Upper lobe of left lung (tissue), 6 donors: ENCODE measurements at regions not wholly inside any gene's neighbourhood (a gene's known extent, or its start where the extent isn't known, plus 50 kb on each side); places are given as distances from the start of the nearest gene placed in this dataset.

Source experiments
- ATAC-seq, 2 donors: fragments of 200-7000 bp; cut with Tn5 transposase; one replicate each; pipeline ENCODE4 v1.9.1; 2022; ENCODE audit warnings: mild to moderate bottlenecking in 2 of 2, moderate library complexity in 2 of 2; ENCODE audit not compliant: low FRiP score in 2 of 2
- DNase-seq, 2 donors: peaks; one replicate each; pipeline ENCODE4 v3.0.0-alpha.2; 2019 to 2020
- H3K27ac ChIP-seq, 4 donors: fragments of 200-600 bp; sonication (generic); one replicate each; pipeline ENCODE4 v1.5.1; 2016 to 2019
- H3K27me3 ChIP-seq, 4 donors: fragments of 200-600 bp; sonication (generic); one replicate each; pipeline ENCODE4 v1.5.1; 2017 to 2019
- H3K36me3 ChIP-seq, 4 donors: fragments of 200-600 bp; sonication (generic); one replicate each; pipeline ENCODE4 v1.5.1; 2016 to 2019
- H3K4me1 ChIP-seq, 4 donors: fragments of 200-600 bp; sonication (generic); one replicate each; pipeline ENCODE4 v1.5.1; 2018 to 2019
- H3K4me3 ChIP-seq, 4 donors: fragments of 200-600 bp; sonication (generic); one replicate each; pipeline ENCODE4 v1.5.1; 2017 to 2019; ENCODE audit warnings: mild to moderate bottlenecking in 2 of 4, moderate library complexity in 1 of 4
- H3K9me3 ChIP-seq, 4 donors: fragments of 200-600 bp; sonication (generic); one replicate each; pipeline ENCODE4 v1.5.1; 2018 to 2019
- CTCF ChIP-seq, 6 experiments: fragments of 450-650 bp in 4 of 6; fragments of 200-600 bp in 2 of 6; sonication (generic) in 2 of 6; IDR thresholded peaks; one replicate each; pipeline ENCODE4 v1.5.1; 2016 to 2019; ENCODE audit warnings: antibody characterized with exemption in 6 of 6
- EP300 ChIP-seq, 4 donors: sonication (generic); formaldehyde crosslinking; IDR thresholded peaks; one replicate each; pipeline ENCODE4 v1.5.1; 2017; ENCODE audit warnings: antibody characterized with exemption in 4 of 4, control low read depth in 2 of 4
- POLR2A ChIP-seq, 4 donors: fragments of 450-650 bp; IDR thresholded peaks; one replicate each; pipeline ENCODE4 v1.5.1; 2016 to 2017; ENCODE audit warnings: antibody characterized with exemption in 4 of 4, mild to moderate bottlenecking in 2 of 4
- POLR2AphosphoS5 ChIP-seq, 2 donors: sonication (generic); formaldehyde crosslinking; IDR thresholded peaks; one replicate each; pipeline ENCODE4 v1.5.1; 2017; ENCODE audit warnings: antibody characterized with exemption in 2 of 2
- whole genome bisulfite sequencing, 2 donors: methylation state at CpG; one replicate each; pipeline ENCODE4 v1.1.5; 2017 to 2018; 5-methylcytosine and 5-hydroxymethylcytosine counted together
- donor health status: DM: no; HTN: no; CAD: no; lungs with moderate emphysema.
- donor health status: DM: no; HTN: yes; CAD: no; lungs with severe emphysema.

- Histone ChIP-seq H3K4me1 (no peaks in the 10 kb centered on the region), H3K27ac (no peak overlapping the region), H3K27me3 (no peaks in the 10 kb centered on the region), H3K9me3 (no peaks in the 10 kb centered on the region), H3K4me3 (no peak overlapping the region), H3K36me3 (no peaks in the 10 kb centered on the region)
- 67 to 79% methylated on average over 1 to 2 of the region's 2 CpGs for WGBS, 2 donors
- DNase-seq, result no peak
- ATAC-seq, result no peak
- TF ChIP-seq POLR2A (IDR thresholded peaks at IDR 0.05) (no peak), EP300 (IDR thresholded peaks at IDR 0.05) (peak in 1 of 4 donors; percentile 3)
Observed at GRCh38 chr4:65217179-65217578, 453.1 kb downstream of the EPHA5 start.

- Histone ChIP-seq H3K36me3 (no peaks in the 10 kb centered on the region), H3K4me3 (no peak overlapping the region), H3K27ac (no peak overlapping the region), H3K9me3 (no peaks in the 10 kb centered on the region), H3K27me3 (no peaks in the 10 kb centered on the region), H3K4me1 (no peaks in the 10 kb centered on the region)
- DNase-seq (no peak), ATAC-seq (no peak)
- TF ChIP-seq EP300 (IDR thresholded peaks at IDR 0.05), result no peak
- TF ChIP-seq POLR2AphosphoS5 (IDR thresholded peaks at IDR 0.05), result no peak
- no peak for TF ChIP-seq CTCF (IDR thresholded peaks at IDR 0.05)
- no peak for TF ChIP-seq POLR2A (IDR thresholded peaks at IDR 0.05)
Observed at GRCh38 chr4:65202853-65203236, 467.4 kb downstream of the EPHA5 start.

GRCh38 chr4:65202165-65202852 lies 468.0 kb downstream of the EPHA5 start:
- no peak overlapping the region for H3K4me3 ChIP-seq
- H3K27ac ChIP-seq, result no peak overlapping the region
- no peaks in the 10 kb centered on the region for H3K27me3 ChIP-seq
- ATAC-seq (no peak), DNase-seq (no peak)
- TF ChIP-seq CTCF (IDR thresholded peaks at IDR 0.05), result no peak
- TF ChIP-seq EP300 (IDR thresholded peaks at IDR 0.05), result no peak
- no peak for TF ChIP-seq POLR2A (IDR thresholded peaks at IDR 0.05)
- TF ChIP-seq POLR2AphosphoS5 (IDR thresholded peaks at IDR 0.05), result no peak
- no peaks in the 10 kb centered on the region for H3K4me1 ChIP-seq
- H3K9me3 ChIP-seq, result no peaks in the 10 kb centered on the region
- WGBS, 2 donors, result 45 to 55% methylated on average over 2 of the region's 2 CpGs
- no peaks in the 10 kb centered on the region for H3K36me3 ChIP-seq

DNA sequence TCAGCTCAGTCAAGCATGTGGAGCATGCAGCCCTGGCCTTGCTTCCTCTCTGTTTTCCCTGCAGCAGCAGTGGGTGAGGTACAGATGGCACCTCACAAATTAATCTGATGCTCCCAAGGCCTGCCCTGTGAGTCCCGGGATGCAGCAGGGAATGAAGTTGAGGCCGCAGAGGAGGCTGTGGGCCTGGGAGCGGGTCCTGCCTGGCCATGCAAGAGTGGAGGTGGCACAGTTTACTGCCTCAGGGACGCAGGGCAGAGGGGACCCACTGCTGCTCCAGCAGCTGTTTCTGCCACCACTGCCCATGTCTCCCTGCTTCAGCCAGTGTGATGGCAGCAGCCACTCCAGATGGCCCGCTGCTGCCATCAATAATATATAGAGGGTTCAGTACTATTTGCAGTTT lies 474.6 kb downstream of the EPHA5 start:
- no peaks in the 10 kb centered on the region for H3K4me1 ChIP-seq
- no peaks in the 10 kb centered on the region for H3K9me3 ChIP-seq
- no peaks in the 10 kb centered on the region for H3K36me3 ChIP-seq
- no peaks in the 10 kb centered on the region for H3K27me3 ChIP-seq
- DNase-seq, result peak in 1 of 2 donors; percentile 30
- no peak overlapping the region for H3K27ac ChIP-seq
- TF ChIP-seq CTCF (IDR thresholded peaks at IDR 0.05), result no peak
- no peak for TF ChIP-seq EP300 (IDR thresholded peaks at IDR 0.05)
- no peak for TF ChIP-seq POLR2A (IDR thresholded peaks at IDR 0.05)
- TF ChIP-seq POLR2AphosphoS5 (IDR thresholded peaks at IDR 0.05), result no peak
- ATAC-seq, result peak in 1 of 2 donors; percentile 51
- WGBS, 2 donors, result 81 to 88% methylated on average over 3 to 5 of the region's 5 CpGs
- no peak overlapping the region for H3K4me3 ChIP-seq

DNA sequence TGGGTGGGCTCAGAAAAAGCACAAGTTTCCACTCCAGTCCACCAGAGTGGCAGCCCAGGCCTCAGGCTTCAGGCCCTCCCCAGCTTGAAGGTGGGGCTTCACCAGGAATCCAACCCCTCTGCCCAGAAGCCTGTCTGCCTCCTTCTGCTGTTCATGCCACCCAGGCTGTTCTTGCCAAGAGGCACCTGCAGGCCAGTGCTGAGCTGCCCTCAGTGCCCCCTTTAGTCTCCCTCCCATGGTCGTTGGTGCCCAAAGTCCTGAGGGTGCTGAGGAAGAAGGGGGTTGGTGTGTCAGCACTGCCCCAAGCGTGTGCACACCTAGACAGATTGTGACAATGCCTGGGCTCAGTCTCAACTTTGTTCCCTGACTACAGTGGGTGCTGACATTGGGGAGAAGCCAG lies 475.3 kb downstream of the EPHA5 start:
- WGBS, 2 donors, result 63 to 100% methylated on average over 1 to 2 of the region's 2 CpGs
- no peak overlapping the region for H3K4me3 ChIP-seq
- no peaks in the 10 kb centered on the region for H3K36me3 ChIP-seq
- ATAC-seq, result peak in 1 of 2 donors; percentile 49
- no peaks in the 10 kb centered on the region for H3K9me3 ChIP-seq
- no peaks in the 10 kb centered on the region for H3K27me3 ChIP-seq
- no peak overlapping the region for H3K27ac ChIP-seq
- DNase-seq, result peak in 1 of 2 donors; percentile 18
- TF ChIP-seq POLR2AphosphoS5 (IDR thresholded peaks at IDR 0.05) (no peak), EP300 (IDR thresholded peaks at IDR 0.05) (no peak), POLR2A (IDR thresholded peaks at IDR 0.05) (no peak), CTCF (IDR thresholded peaks at IDR 0.05) (no peak)
- H3K4me1 ChIP-seq, result no peaks in the 10 kb centered on the region
